DMS153 (cell line): ENCODE measurements at regions not wholly inside any gene's neighbourhood (a gene's known extent, or its start where the extent isn't known, plus 50 kb on each side); places are given as distances from the start of the nearest gene placed in this dataset.

ENCODE experiments used
- DNase-seq: peaks from one replicate; lab custom pipeline; 2025; lab: John Stamatoyannopoulos, UW

GRCh38 chr18:27276479-27276878 is 91.4 kb upstream of the CHST9 start:
- DNase-seq = no peak

- DNase-seq = no peak
Observed at GRCh38 chr18:27274901-27275300, 89.8 kb upstream of the CHST9 start.

- DNase-seq = no peak
Observed at GRCh38 chr18:27270508-27270907, 85.4 kb upstream of the CHST9 start.

GRCh38 chr18:27263369-27263768 is 78.3 kb upstream of the CHST9 start:
- DNase-seq = no peak

- DNase-seq = no peak
Observed at GRCh38 chr18:27261769-27262549, 76.9 kb upstream of the CHST9 start.

- DNase-seq = no peak
Observed at GRCh38 chr18:27253571-27253970, 68.5 kb upstream of the CHST9 start.

GRCh38 chr18:27250471-27250870 is 65.4 kb upstream of the CHST9 start:
- no peak for DNase-seq

- DNase-seq = no peak
Observed at GRCh38 chr18:27249933-27250332, 64.8 kb upstream of the CHST9 start.

- DNase-seq = no peak
Observed at GRCh38 chr18:27244259-27244658, 59.2 kb upstream of the CHST9 start.

GRCh38 chr18:27242392-27243047 is 57.4 kb upstream of the CHST9 start:
- no peak for DNase-seq

GRCh38 chr18:27240383-27240782 is 55.3 kb upstream of the CHST9 start:
- no peak for DNase-seq

- DNase-seq = no peak
Observed at GRCh38 chr18:27239669-27240068, 54.6 kb upstream of the CHST9 start.

GRCh38 chr18:27235218-27235870 is 50.2 kb upstream of the CHST9 start:
- DNase-seq = no peak
